ENCODE measurements at regions not wholly inside any gene's neighbourhood (a gene's known extent, or its start where the extent isn't known, plus 50 kb on each side); places are given as distances from the start of the nearest gene placed in this dataset.

DNA sequence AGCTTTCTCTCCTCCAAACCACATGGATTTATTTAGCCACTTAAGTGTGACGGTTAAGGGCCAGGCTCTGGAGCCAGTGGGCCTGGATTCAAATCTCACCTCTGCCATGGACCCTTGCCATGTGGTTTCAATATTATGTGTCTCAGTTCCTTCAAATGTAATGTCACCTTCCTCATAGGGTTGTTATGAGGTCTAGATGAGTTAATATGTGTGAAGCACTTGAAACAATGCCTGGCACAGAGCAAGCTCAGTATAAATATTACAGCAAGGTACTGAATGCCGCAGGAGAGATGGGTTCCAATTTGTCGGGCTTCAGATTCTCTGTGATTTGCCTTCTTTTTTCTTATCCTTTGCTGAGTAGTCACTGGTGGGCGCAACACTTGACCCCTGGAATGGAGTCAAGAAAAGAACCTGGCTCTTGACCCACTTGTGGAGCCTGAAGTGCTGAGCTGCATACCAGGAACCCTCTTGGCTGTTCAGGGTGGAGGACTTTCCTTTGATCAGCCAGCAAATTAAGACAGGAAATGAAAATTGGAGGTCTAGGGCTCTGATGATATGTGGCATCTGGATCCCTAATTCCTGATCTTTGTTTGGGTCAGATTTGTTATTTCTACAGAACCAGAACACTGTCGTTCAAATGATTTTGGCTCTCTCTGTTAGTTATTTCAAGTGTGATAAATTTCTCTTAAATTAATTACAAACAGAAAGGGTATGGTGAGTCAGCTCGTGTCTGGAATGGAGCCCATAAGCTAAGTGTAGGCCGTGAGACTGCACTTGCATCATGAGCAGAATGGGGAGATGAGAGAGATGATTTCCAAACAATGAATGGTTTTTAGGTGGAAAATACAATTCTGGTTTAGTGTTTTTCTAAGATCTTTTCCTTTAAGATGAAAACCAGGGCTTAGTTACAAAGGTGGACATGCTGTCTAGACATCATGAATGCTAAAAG lies 293.0 kb downstream of the KCNS3 start:
- H3K4me1 ChIP-seq: no peaks in the 10 kb centered on the region
- intact Hi-C loops (cut with DNase I; ENCODE audit: low total_unique reads): no loop called here
- H3K4me3 ChIP-seq: no peak overlapping the region
- no peak overlapping the region for H3K27ac ChIP-seq
- H3K9me3 ChIP-seq: no peaks in the 10 kb centered on the region
- DNase-seq (ENCODE audit: low spot score in 2 of 2): no peak
- no peaks in the 10 kb centered on the region for H3K27me3 ChIP-seq
- TF ChIP-seq, protein P1, sequence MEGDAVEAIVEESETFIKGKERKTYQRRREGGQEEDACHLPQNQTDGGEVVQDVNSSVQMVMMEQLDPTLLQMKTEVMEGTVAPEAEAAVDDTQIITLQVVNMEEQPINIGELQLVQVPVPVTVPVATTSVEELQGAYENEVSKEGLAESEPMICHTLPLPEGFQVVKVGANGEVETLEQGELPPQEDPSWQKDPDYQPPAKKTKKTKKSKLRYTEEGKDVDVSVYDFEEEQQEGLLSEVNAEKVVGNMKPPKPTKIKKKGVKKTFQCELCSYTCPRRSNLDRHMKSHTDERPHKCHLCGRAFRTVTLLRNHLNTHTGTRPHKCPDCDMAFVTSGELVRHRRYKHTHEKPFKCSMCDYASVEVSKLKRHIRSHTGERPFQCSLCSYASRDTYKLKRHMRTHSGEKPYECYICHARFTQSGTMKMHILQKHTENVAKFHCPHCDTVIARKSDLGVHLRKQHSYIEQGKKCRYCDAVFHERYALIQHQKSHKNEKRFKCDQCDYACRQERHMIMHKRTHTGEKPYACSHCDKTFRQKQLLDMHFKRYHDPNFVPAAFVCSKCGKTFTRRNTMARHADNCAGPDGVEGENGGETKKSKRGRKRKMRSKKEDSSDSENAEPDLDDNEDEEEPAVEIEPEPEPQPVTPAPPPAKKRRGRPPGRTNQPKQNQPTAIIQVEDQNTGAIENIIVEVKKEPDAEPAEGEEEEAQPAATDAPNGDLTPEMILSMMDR (IDR thresholded peaks at IDR 0.05): no peak
- TF ChIP-seq POLR2A (IDR thresholded peaks at IDR 0.05) (no peak), POLR2AphosphoS5 (IDR thresholded peaks at IDR 0.05) (no peak)
- no peaks in the 10 kb centered on the region for H3K36me3 ChIP-seq

DNA sequence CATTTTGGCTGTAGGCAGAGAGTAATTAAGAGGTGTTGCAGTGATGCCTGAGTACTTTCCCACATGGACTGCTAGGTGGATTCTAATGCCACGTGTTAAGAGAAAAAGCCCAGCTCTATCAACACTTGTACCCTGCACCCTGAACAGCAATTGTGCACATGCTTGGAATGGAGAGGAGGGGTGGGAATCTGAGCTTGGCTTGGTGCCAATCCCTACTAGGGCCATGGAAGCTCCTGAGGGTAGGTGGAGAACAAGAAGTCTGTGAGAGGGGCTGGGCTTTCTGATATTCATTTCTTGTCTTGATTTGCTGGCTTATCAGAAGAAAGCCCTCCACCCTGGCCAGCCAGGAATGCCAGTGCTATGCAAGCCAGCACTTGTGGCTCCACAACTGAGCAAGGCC lies 292.2 kb downstream of the KCNS3 start:
- DNase-seq (ENCODE audit: low spot score in 2 of 2): no peak
- no peak for TF ChIP-seq POLR2AphosphoS5 (IDR thresholded peaks at IDR 0.05)
- no peak for TF ChIP-seq POLR2A (IDR thresholded peaks at IDR 0.05)
- TF ChIP-seq, protein P1 (IDR thresholded peaks at IDR 0.05): no peak
- Histone ChIP-seq H3K27ac (no peak overlapping the region), H3K36me3 (no peaks in the 10 kb centered on the region), H3K4me3 (no peak overlapping the region), H3K9me3 (no peaks in the 10 kb centered on the region), H3K4me1 (no peaks in the 10 kb centered on the region), H3K27me3 (no peaks in the 10 kb centered on the region)
- intact Hi-C loops (cut with DNase I; ENCODE audit: low total_unique reads): no loop called here

DNA sequence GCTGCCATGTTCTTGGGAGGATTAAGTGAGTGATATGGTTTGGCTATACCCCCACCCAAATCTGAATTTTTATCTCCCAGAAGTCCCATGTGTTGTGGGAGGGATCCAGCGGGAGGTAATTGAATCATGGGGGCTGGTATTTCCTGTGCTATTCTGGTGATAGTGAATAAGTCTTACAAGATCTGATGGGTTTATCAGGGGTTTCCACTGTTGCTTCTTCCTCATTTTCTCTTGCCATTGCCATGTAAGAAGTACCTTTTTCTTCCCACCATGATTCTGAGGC lies 291.4 kb downstream of the KCNS3 start:
- no peak overlapping the region for H3K27ac ChIP-seq
- intact Hi-C loops (cut with DNase I; ENCODE audit: low total_unique reads): no loop called here

DNA sequence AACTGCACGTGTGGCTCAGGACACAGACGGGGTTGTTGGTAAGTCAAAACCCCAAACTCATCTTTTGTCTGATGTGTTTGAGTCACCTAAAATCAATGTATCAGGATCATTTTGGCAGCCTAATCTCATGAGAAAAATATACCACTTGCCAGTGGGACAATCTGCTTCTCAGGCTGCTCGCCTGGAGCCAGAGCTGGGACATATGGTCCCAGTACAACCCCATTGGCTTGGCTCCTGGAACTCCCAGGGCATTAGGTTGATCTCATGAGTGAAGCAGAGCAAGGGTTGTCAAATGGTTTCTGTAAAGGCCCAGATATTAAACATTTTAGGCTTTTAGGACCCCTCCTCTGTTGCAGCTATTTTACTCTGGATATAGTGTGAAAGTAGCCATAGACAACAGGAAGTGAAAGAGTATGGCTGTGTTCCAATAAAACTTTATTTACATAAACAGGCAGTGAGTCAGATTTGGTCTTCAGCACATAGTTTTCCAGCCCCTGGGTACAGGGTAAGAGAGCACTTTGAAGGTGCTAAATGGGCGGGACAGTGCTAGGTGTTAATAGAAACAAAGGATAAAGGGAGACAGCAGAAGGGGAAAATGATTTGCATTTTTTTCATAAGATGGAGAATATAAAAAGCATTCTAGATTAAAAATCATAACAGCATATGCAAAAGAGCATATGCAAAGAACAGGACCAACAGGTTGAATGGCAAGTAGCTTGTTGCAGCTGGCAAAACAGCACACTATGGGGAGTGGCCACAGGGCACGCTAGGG lies 290.8 kb downstream of the KCNS3 start:
- TF ChIP-seq POLR2A (IDR thresholded peaks at IDR 0.05) (no peak), POLR2AphosphoS5 (IDR thresholded peaks at IDR 0.05) (no peak)
- TF ChIP-seq, protein P1 (IDR thresholded peaks at IDR 0.05): no peak
- H3K27me3 ChIP-seq: no peaks in the 10 kb centered on the region
- no peak for DNase-seq (ENCODE audit: low spot score in 2 of 2)
- intact Hi-C loops (cut with DNase I; ENCODE audit: low total_unique reads): no loop called here
- H3K4me1 ChIP-seq: no peaks in the 10 kb centered on the region
- no peak overlapping the region for H3K4me3 ChIP-seq
- H3K9me3 ChIP-seq: no peaks in the 10 kb centered on the region
- no peak overlapping the region for H3K27ac ChIP-seq
- H3K36me3 ChIP-seq: no peaks in the 10 kb centered on the region

More for the DNA sequence above, 291.4 kb downstream of the KCNS3 start:
- no peak overlapping the region for H3K4me3 ChIP-seq
- no peaks in the 10 kb centered on the region for H3K36me3 ChIP-seq
- H3K4me1 ChIP-seq: no peaks in the 10 kb centered on the region
- no peaks in the 10 kb centered on the region for H3K27me3 ChIP-seq
- no peak for TF ChIP-seq POLR2AphosphoS5 (IDR thresholded peaks at IDR 0.05)
- TF ChIP-seq, protein P1 (IDR thresholded peaks at IDR 0.05): no peak
- TF ChIP-seq POLR2A (IDR thresholded peaks at IDR 0.05): no peak
- no peak for DNase-seq (ENCODE audit: low spot score in 2 of 2)
- no peaks in the 10 kb centered on the region for H3K9me3 ChIP-seq

DNA sequence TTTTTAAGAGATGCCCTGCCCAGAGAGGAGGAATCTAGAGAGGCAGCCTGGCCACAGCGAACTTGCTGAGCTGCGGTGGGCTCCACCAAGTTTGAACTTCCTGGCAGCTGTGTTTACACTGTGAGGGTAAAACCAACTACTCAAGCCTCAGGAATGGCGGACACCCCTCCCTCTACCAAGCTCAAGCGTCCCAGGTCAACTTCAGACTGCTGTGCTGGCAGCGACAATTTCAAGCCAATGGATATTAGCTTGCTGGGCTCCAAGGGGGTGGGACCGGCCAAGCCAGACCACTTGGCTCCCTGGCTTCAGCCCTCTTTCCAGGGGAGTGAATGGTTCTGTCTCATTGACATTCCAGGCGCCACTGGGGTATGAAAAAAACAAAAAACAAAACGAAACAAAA lies 289.4 kb downstream of the KCNS3 start:
- H3K36me3 ChIP-seq: no peaks in the 10 kb centered on the region
- H3K4me3 ChIP-seq: no peak overlapping the region
- no peak overlapping the region for H3K27ac ChIP-seq
- H3K9me3 ChIP-seq: no peaks in the 10 kb centered on the region
- TF ChIP-seq, protein P1 (IDR thresholded peaks at IDR 0.05): no peak
- no peak for TF ChIP-seq POLR2AphosphoS5 (IDR thresholded peaks at IDR 0.05)
- no peak for TF ChIP-seq POLR2A (IDR thresholded peaks at IDR 0.05)
- no peak for DNase-seq (ENCODE audit: low spot score in 2 of 2)
- H3K27me3 ChIP-seq: no peaks in the 10 kb centered on the region
- intact Hi-C loops (cut with DNase I; ENCODE audit: low total_unique reads): no loop called here
- no peaks in the 10 kb centered on the region for H3K4me1 ChIP-seq

Data from breast epithelium (tissue), 4 donors.